Karpas-422 (cell line): ENCODE measurements at regions not wholly inside any gene's neighbourhood (a gene's known extent, or its start where the extent isn't known, plus 50 kb on each side); places are given as distances from the start of the nearest gene placed in this dataset.

Experiments
- DNase-seq: peaks from one replicate; pipeline ENCODE4 v3.0.0-alpha.2; 2015
- H2AFZ ChIP-seq: fragments of 200-600 bp; sonication (generic); 2 replicates; pipeline ENCODE4 v1.6.1; 2014; ENCODE audit warnings: antibody characterized with exemption, low read length, mixed read lengths
- H3K27ac ChIP-seq: fragments of 200-600 bp; sonication (generic); 2 replicates; pipeline ENCODE4 v1.5.1; 2014; ENCODE audit warnings: mild to moderate bottlenecking, low read length, moderate library complexity
- H3K27me3 ChIP-seq: fragments of 200-600 bp; sonication (generic); 2 replicates; pipeline ENCODE4 v1.6.1; 2014; ENCODE audit warnings: low read length, mixed read lengths
- H3K36me3 ChIP-seq: fragments of 200-600 bp; sonication (generic); 2 replicates; pipeline ENCODE4 v1.6.1; 2014; ENCODE audit warnings: low read length, mixed read lengths; ENCODE audit not compliant: insufficient read depth
- H3K4me1 ChIP-seq: fragments of 200-600 bp; sonication (generic); 2 replicates; pipeline ENCODE4 v1.6.1; 2014; ENCODE audit warnings: mild to moderate bottlenecking, low read length, mixed read lengths
- H3K4me2 ChIP-seq: fragments of 200-600 bp; sonication (generic); 2 replicates; pipeline ENCODE4 v1.6.1; 2014; ENCODE audit warnings: low read length, low read depth, mild to moderate bottlenecking; ENCODE audit not compliant: poor library complexity, severe bottlenecking
- H3K4me3 ChIP-seq: fragments of 200-600 bp; sonication (generic); 2 replicates; pipeline ENCODE4 v1.5.1; 2014; ENCODE audit warnings: mild to moderate bottlenecking, antibody characterized with exemption, low read length, mixed read lengths
- H3K79me2 ChIP-seq: fragments of 200-600 bp; sonication (generic); 2 replicates; pipeline ENCODE4 v1.6.1; 2014; ENCODE audit warnings: mild to moderate bottlenecking, low read length, mixed read lengths
- H3K9ac ChIP-seq: fragments of 200-600 bp; sonication (generic); 2 replicates; pipeline ENCODE4 v1.6.0; 2014; ENCODE audit warnings: low read length
- H3K9me2 ChIP-seq: fragments of 200-600 bp; sonication (generic), shearing (Covaris generic); replicated peaks from 2 replicates; pipeline ENCODE4 v1.6.0; 2014; ENCODE audit warnings: mild to moderate bottlenecking, low read length, moderate library complexity; ENCODE audit not compliant: insufficient read depth
- H3K9me3 ChIP-seq: fragments of 300-700, 200-600 bp; sonication (generic); 2 replicates; pipeline ENCODE4 v1.6.1; 2014; ENCODE audit warnings: low read length, mixed read lengths
- H4K20me1 ChIP-seq: fragments of 200-600 bp; sonication (generic); 2 replicates; pipeline ENCODE4 v1.6.1; 2014; ENCODE audit warnings: mild to moderate bottlenecking, antibody characterized with exemption, low read length, low read depth; ENCODE audit not compliant: insufficient read depth

DNA sequence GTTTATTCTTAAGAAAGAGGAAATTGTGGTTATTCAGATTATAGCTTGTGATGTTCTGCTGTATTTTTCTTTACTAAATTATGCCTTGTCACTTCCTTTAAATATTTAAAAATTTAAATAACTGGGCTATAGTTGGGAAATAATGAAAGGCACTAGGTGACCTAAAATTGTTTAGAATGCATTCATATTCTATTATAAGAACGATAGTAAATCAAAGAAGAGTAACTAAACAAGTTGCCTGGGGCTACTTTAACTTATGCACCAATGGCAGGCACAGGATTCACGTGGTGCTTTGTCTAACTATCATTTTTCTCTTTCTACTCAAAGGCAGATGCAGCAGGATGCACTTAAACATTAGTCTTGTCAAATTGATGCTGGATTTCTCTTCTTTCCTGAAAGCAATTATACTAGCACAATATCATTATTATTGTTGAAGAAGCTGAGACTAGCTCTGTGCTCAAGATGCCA is 190.7 kb upstream of the PPFIA2 start:
- Histone ChIP-seq H3K79me2 (no peaks in the 10 kb centered on the region), H2AFZ (no peak overlapping the region), H3K27ac (no peak overlapping the region), H4K20me1 (no peaks in the 10 kb centered on the region), H3K27me3 (no peaks in the 10 kb centered on the region), H3K9me2 (no peaks in the 10 kb centered on the region), H3K4me2 (no peak overlapping the region), H3K36me3 (no peaks in the 10 kb centered on the region), H3K4me1 (no peaks in the 10 kb centered on the region), H3K4me3 (no peak overlapping the region), H3K9ac (no peak overlapping the region), H3K9me3 (peaks cover 12% of the 10 kb centered on the region; the same call in 1 of the 2 replicates)
- DNase-seq, result no peak

DNA sequence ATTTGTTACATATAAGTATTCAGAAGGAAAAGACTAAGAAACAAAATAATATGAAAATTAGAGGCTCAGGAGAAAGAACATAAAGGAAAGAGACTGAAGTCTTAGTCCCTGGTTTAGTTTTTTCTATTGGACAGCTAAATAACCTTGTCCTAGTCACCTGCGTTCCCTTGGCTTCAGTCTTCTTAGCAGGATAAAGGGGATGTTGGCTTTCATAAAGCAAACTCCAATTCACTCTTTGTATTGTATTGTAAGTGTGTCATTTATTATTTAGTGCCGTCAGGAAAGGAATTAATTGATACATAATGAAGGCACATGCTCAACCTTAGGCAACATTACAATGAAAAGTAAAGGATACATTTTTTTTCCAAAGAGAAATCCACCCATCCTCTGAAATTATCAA is 190.3 kb upstream of the PPFIA2 start:
- Histone ChIP-seq H4K20me1 (no peaks in the 10 kb centered on the region), H3K4me2 (no peak overlapping the region), H3K9me3 (peaks cover 12% of the 10 kb centered on the region; the same call in 1 of the 2 replicates), H3K79me2 (no peaks in the 10 kb centered on the region), H3K4me1 (no peaks in the 10 kb centered on the region), H3K4me3 (no peak overlapping the region), H2AFZ (no peak overlapping the region), H3K36me3 (no peaks in the 10 kb centered on the region), H3K9ac (no peak overlapping the region), H3K27ac (no peak overlapping the region), H3K9me2 (no peaks in the 10 kb centered on the region), H3K27me3 (no peaks in the 10 kb centered on the region)
- DNase-seq, result no peak

DNA sequence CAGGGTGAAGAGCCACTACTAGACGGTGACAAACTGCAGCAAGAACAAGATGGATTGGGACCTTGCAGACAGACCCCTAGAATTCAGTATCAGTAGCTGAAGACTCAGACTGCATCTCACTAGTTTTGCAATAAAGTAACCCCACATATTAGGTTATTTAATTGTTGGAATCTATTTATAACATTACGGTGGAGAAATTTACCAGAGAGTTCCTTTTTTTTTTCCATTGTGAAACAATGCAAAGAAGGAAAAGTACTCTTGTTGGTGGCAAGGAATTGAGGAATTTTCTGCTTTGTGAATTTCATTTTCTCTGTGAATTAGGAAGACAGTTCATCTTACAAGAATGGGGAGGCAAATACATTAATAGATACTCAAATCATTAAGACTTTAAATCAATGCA is 185.7 kb upstream of the PPFIA2 start:
- Histone ChIP-seq H4K20me1 (no peaks in the 10 kb centered on the region), H3K36me3 (no peaks in the 10 kb centered on the region), H3K9ac (no peak overlapping the region), H3K9me2 (no peaks in the 10 kb centered on the region), H3K27ac (no peak overlapping the region), H3K27me3 (no peaks in the 10 kb centered on the region), H2AFZ (no peak overlapping the region), H3K4me2 (no peak overlapping the region), H3K4me3 (no peak overlapping the region), H3K9me3 (no peaks in the 10 kb centered on the region), H3K79me2 (no peaks in the 10 kb centered on the region), H3K4me1 (no peaks in the 10 kb centered on the region)
- no peak for DNase-seq

DNA sequence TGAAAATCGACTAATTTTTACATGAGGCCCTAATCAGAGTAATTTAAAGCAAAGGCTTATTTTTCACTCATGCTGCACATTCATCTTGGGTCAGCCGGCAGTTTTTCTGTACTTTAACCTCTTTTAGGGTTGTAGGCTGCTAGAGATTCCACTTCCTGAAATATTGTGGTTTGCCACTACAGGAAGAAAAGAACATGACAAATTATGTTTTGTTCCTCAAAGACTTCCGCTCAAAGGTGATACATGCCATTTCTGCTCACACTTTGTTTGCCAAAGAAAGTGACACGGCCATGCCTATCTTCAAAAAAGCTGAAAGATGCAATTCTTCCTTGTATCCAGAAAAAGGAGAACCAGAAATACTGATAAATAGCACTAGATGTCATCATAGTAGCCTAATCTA is 183.4 kb upstream of the PPFIA2 start:
- no peaks in the 10 kb centered on the region for H3K27me3 ChIP-seq
- H3K27ac ChIP-seq, result no peak overlapping the region
- no peaks in the 10 kb centered on the region for H3K36me3 ChIP-seq
- no peak for DNase-seq
- H3K4me1 ChIP-seq, result no peaks in the 10 kb centered on the region
- no peaks in the 10 kb centered on the region for H3K9me3 ChIP-seq
- no peaks in the 10 kb centered on the region for H3K9me2 ChIP-seq
- no peaks in the 10 kb centered on the region for H4K20me1 ChIP-seq
- no peak overlapping the region for H3K4me3 ChIP-seq
- no peak overlapping the region for H3K4me2 ChIP-seq
- no peaks in the 10 kb centered on the region for H3K79me2 ChIP-seq
- H2AFZ ChIP-seq, result no peak overlapping the region
- no peak overlapping the region for H3K9ac ChIP-seq

DNA sequence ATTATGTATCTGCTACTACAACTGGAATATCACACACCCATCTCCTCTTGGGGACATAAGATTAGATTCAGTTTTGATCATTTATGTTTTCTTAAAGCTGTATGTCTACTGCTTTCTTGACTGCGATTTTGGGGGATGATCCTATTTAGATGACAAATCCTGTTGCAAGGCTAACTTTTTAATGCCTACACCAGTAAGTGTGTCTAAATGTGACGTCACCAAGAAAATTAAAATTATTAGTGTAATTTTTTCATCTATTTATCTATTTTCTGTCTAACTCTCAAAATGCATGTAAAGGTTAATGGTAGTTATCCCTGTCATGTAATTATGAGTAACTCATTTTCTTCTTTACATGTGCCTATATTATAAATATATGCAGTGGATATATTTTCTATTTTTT is 170.9 kb upstream of the PPFIA2 start:
- H3K27me3 ChIP-seq, result no peaks in the 10 kb centered on the region
- no peak overlapping the region for H3K4me2 ChIP-seq
- H4K20me1 ChIP-seq, result no peaks in the 10 kb centered on the region
- H3K9me3 ChIP-seq, result peaks cover 18% of the 10 kb centered on the region
- no peak overlapping the region for H3K27ac ChIP-seq
- DNase-seq, result no peak
- no peak overlapping the region for H3K9ac ChIP-seq
- H3K79me2 ChIP-seq, result no peaks in the 10 kb centered on the region
- no peak overlapping the region for H3K4me3 ChIP-seq
- no peaks in the 10 kb centered on the region for H3K4me1 ChIP-seq
- no peaks in the 10 kb centered on the region for H3K36me3 ChIP-seq
- H2AFZ ChIP-seq, result no peak overlapping the region
- H3K9me2 ChIP-seq, result no peaks in the 10 kb centered on the region

DNA sequence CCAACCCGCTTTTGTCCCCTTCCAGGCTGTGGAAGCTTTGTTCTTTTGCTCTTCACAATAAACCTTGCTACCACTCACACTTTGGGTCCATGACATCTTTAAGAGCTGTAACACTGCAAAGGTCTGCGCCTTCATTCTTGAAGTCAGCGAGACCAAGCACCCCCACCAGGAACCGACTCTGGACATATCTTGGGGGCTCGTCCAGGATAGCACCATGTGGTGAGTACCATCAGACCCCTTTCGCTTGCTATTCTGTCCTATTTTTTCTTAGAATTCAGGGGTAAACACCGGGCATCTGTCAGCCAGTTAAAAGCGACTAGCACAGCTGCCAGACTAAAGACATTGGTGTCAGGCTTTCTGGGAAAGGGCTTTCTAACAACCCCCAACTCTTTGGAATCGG is 137.6 kb upstream of the PPFIA2 start:
- H3K4me2 ChIP-seq, result no peak overlapping the region
- DNase-seq, result no peak
- no peaks in the 10 kb centered on the region for H3K27me3 ChIP-seq
- no peaks in the 10 kb centered on the region for H3K9me2 ChIP-seq
- H3K27ac ChIP-seq, result no peak overlapping the region
- H2AFZ ChIP-seq, result no peak overlapping the region
- no peaks in the 10 kb centered on the region; the same call in 1 of the 2 replicates for H3K9me3 ChIP-seq
- no peaks in the 10 kb centered on the region for H3K79me2 ChIP-seq
- H3K4me3 ChIP-seq, result no peak overlapping the region
- no peaks in the 10 kb centered on the region for H3K36me3 ChIP-seq
- H3K4me1 ChIP-seq, result no peaks in the 10 kb centered on the region
- no peaks in the 10 kb centered on the region for H4K20me1 ChIP-seq
- no peak overlapping the region for H3K9ac ChIP-seq

- Histone ChIP-seq H2AFZ (no peak overlapping the region), H3K4me2 (no peak overlapping the region), H3K4me3 (no peak overlapping the region), H4K20me1 (no peaks in the 10 kb centered on the region), H3K9me2 (no peaks in the 10 kb centered on the region), H3K36me3 (no peaks in the 10 kb centered on the region), H3K27ac (no peak overlapping the region), H3K9me3 (peaks cover 15% of the 10 kb centered on the region; the same call in 1 of the 2 replicates), H3K79me2 (no peaks in the 10 kb centered on the region), H3K27me3 (no peaks in the 10 kb centered on the region), H3K4me1 (no peaks in the 10 kb centered on the region), H3K9ac (no peak overlapping the region)
- no peak for DNase-seq
Observed at GRCh38 chr12:81888961-81889360, 129.8 kb upstream of the PPFIA2 start.

GRCh38 chr12:81888106-81888740 is 129.1 kb upstream of the PPFIA2 start:
- H3K9ac ChIP-seq, result no peak overlapping the region
- H3K27ac ChIP-seq, result no peak overlapping the region
- no peaks in the 10 kb centered on the region for H3K9me2 ChIP-seq
- H3K4me2 ChIP-seq, result no peak overlapping the region
- peaks cover 18% of the 10 kb centered on the region for H3K9me3 ChIP-seq
- no peaks in the 10 kb centered on the region for H3K79me2 ChIP-seq
- H3K4me1 ChIP-seq, result no peaks in the 10 kb centered on the region
- no peaks in the 10 kb centered on the region for H3K27me3 ChIP-seq
- no peak overlapping the region for H2AFZ ChIP-seq
- no peaks in the 10 kb centered on the region for H3K36me3 ChIP-seq
- no peak overlapping the region for H3K4me3 ChIP-seq
- H4K20me1 ChIP-seq, result no peaks in the 10 kb centered on the region
- no peak for DNase-seq
